ENCODE measurements at regions not wholly inside any gene's neighbourhood (a gene's known extent, or its start where the extent isn't known, plus 50 kb on each side); places are given as distances from the start of the nearest gene placed in this dataset.

- H3K27me3 Mint-ChIP-seq (ENCODE audit: unreplicated experiment): peaks cover 4% of the 10 kb centered on the region
- peaks cover 3% of the 10 kb centered on the region for H3K4me1 Mint-ChIP-seq (ENCODE audit: low read depth, unreplicated experiment)
- no peak for TF ChIP-seq CTCF (IDR thresholded peaks at IDR 0.05; ENCODE audit: partially characterized antibody, unreplicated experiment)
- H3K4me3 Mint-ChIP-seq (ENCODE audit: unreplicated experiment): no peak overlapping the region
- H3K9me3 Mint-ChIP-seq (ENCODE audit: unreplicated experiment): peaks cover 3% of the 10 kb centered on the region
- DNase-seq: no peak
- H3K36me3 Mint-ChIP-seq (ENCODE audit: unreplicated experiment): no peaks in the 10 kb centered on the region
- H3K27ac Mint-ChIP-seq (ENCODE audit: unreplicated experiment): no peak overlapping the region
Measured at GRCh38 chr7:441684-442421, 77.8 kb downstream of the PDGFA start.

- no peak for TF ChIP-seq CTCF (IDR thresholded peaks at IDR 0.05; ENCODE audit: partially characterized antibody, unreplicated experiment)
- peaks cover 1% of the 10 kb centered on the region for H3K4me1 Mint-ChIP-seq (ENCODE audit: low read depth, unreplicated experiment)
- no peak overlapping the region for H3K4me3 Mint-ChIP-seq (ENCODE audit: unreplicated experiment)
- DNase-seq: no peak
- H3K27ac Mint-ChIP-seq (ENCODE audit: unreplicated experiment): no peak overlapping the region
- peaks cover 4% of the 10 kb centered on the region for H3K27me3 Mint-ChIP-seq (ENCODE audit: unreplicated experiment)
- peaks cover 3% of the 10 kb centered on the region for H3K9me3 Mint-ChIP-seq (ENCODE audit: unreplicated experiment)
- no peaks in the 10 kb centered on the region for H3K36me3 Mint-ChIP-seq (ENCODE audit: unreplicated experiment)
Measured at GRCh38 chr7:442457-442856, 77.2 kb downstream of the PDGFA start.

GRCh38 chr7:443279-443833, 76.3 kb downstream of the PDGFA start:
- Mint-ChIP-seq H3K27me3 (ENCODE audit: unreplicated experiment) (peaks cover 4% of the 10 kb centered on the region), H3K4me1 (ENCODE audit: low read depth, unreplicated experiment) (peaks cover 1% of the 10 kb centered on the region), H3K4me3 (ENCODE audit: unreplicated experiment) (no peak overlapping the region), H3K36me3 (ENCODE audit: unreplicated experiment) (no peaks in the 10 kb centered on the region), H3K27ac (ENCODE audit: unreplicated experiment) (no peak overlapping the region), H3K9me3 (ENCODE audit: unreplicated experiment) (peaks cover 3% of the 10 kb centered on the region)
- DNase-seq: no peak
- no peak for TF ChIP-seq CTCF (IDR thresholded peaks at IDR 0.05; ENCODE audit: partially characterized antibody, unreplicated experiment)

- DNase-seq: no peak
- Mint-ChIP-seq H3K4me1 (ENCODE audit: low read depth, unreplicated experiment) (peaks cover 1% of the 10 kb centered on the region), H3K27ac (ENCODE audit: unreplicated experiment) (no peak overlapping the region), H3K36me3 (ENCODE audit: unreplicated experiment) (no peaks in the 10 kb centered on the region), H3K9me3 (ENCODE audit: unreplicated experiment) (peaks cover 2% of the 10 kb centered on the region), H3K4me3 (ENCODE audit: unreplicated experiment) (no peak overlapping the region), H3K27me3 (ENCODE audit: unreplicated experiment) (peaks cover 3% of the 10 kb centered on the region)
- TF ChIP-seq CTCF (IDR thresholded peaks at IDR 0.05; ENCODE audit: partially characterized antibody, unreplicated experiment): no peak
Measured at GRCh38 chr7:444606-445005, 75.0 kb downstream of the PDGFA start.

GRCh38 chr7:445020-445419, 74.6 kb downstream of the PDGFA start:
- DNase-seq: no peak
- no peaks in the 10 kb centered on the region for H3K36me3 Mint-ChIP-seq (ENCODE audit: unreplicated experiment)
- peaks cover 3% of the 10 kb centered on the region for H3K27me3 Mint-ChIP-seq (ENCODE audit: unreplicated experiment)
- H3K27ac Mint-ChIP-seq (ENCODE audit: unreplicated experiment): no peak overlapping the region
- H3K9me3 Mint-ChIP-seq (ENCODE audit: unreplicated experiment): no peaks in the 10 kb centered on the region
- no peak for TF ChIP-seq CTCF (IDR thresholded peaks at IDR 0.05; ENCODE audit: partially characterized antibody, unreplicated experiment)
- peaks cover 1% of the 10 kb centered on the region for H3K4me1 Mint-ChIP-seq (ENCODE audit: low read depth, unreplicated experiment)
- H3K4me3 Mint-ChIP-seq (ENCODE audit: unreplicated experiment): no peak overlapping the region

Data from glutamatergic neuron (in vitro differentiated cells).